ENCODE measurements at regions not wholly inside any gene's neighbourhood (a gene's known extent, or its start where the extent isn't known, plus 50 kb on each side); places are given as distances from the start of the nearest gene placed in this dataset.
"Not testable (repeated sequence)": the region's sequence is repeated elsewhere in the genome, so short reads cannot be mapped to it uniquely, and the experiment has no call there.

DNA sequence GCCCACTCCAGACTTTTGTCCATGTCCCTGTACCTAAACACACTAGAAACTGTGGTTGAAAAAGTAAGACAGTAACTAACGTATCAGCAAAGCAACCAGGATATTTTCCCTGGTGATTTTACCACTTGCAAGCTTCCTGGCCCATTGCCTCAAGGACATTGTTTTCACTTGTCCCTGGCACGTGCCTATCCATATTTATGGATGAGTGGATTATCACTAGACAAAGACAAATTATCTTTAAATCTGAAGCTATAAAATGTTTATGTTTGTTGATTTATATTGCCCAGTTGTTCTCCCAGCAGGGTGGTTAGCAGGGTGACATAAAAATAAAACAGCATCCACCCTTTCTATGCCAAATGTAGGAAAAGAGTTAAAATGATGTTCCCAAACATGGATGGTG is 93.2 kb upstream of the STEAP1 start:
- Histone ChIP-seq H3K4me2 (ENCODE audit: unreplicated experiment) (no peak overlapping the region), H3K79me2 (ENCODE audit: insufficient read depth) (no peaks in the 10 kb centered on the region), H3K27me3 (replicated peaks; ENCODE audit: insufficient read depth) (no peaks in the 10 kb centered on the region), H4K20me1 (ENCODE audit: insufficient read depth) (no peaks in the 10 kb centered on the region), H3F3A (ENCODE audit: insufficient read depth) (no peaks in the 10 kb centered on the region), H3K4me1 (ENCODE audit: insufficient read depth) (no peaks in the 10 kb centered on the region), H2AFZ (no peak overlapping the region), H3K9me2 (ENCODE audit: insufficient read depth) (no peaks in the 10 kb centered on the region), H3K27ac (no peak overlapping the region), H3K9me3 (ENCODE audit: low read depth) (no peaks in the 10 kb centered on the region), H3K36me3 (ENCODE audit: low read depth) (no peaks in the 10 kb centered on the region), H3K4me3 (no peak overlapping the region), H3K9ac (no peak overlapping the region)
- TF ChIP-seq EZH2phosphoT487 (IDR thresholded peaks at IDR 0.05; ENCODE audit: insufficient read depth, low read depth) (no peak), EZH2 (IDR thresholded peaks at IDR 0.05; ENCODE audit: insufficient read depth, poor library complexity, severe bottlenecking) (no peak)
- in situ Hi-C loops (cut with MboI) = no loop called here
- WGBS, 2 experiments (ENCODE audit: low coverage in 1 of 2, low lambda C conversion rate in 2 of 2, missing lambda C conversion rate in 2 of 2) = 5 to 7% methylated on average over 2 of the region's 2 CpGs
- DNase-seq = no peak

DNA sequence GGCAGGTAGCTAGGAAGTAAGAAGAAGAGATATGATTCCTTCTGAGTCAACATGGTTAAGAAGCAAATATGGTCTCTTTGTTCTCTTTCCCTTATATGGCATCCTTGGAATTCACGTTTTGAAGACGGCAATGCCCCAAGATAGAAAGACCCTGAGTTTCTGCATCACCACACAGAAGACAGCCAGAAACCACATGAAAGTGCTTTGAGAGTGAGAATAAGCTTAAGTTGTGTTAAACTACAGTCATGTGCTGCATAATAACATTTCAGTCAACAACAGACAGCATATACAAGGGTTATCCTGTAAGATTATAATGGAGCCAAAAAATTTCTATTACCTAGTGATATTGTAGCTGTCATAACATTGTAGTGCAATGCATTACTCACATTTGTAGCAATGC is 89.9 kb upstream of the STEAP1 start:
- in situ Hi-C loops (cut with MboI) = no loop called here
- WGBS, 2 experiments (ENCODE audit: low coverage in 1 of 2, low lambda C conversion rate in 2 of 2, missing lambda C conversion rate in 2 of 2) = 61 to 62% methylated on average over 2 of the region's 2 CpGs

DNA sequence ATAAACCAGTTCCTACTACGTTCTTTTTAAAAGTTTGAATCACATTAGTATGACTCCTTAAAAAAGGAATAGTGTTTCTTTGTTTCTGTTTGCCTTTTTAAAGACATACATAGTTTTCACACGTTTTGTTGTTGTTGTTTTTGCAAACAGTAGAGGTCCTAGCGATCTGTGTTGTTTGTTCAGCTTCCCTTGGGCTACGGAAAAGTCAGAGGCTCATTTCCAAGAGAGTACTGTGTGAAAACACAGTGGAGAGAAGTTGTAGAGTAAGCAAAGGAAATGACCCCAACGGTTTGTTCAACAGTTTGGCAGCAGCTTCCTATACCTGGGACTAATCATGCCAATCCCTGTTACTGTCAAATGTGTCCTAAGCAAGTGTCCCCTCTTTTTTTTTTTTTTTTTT is 87.1 kb upstream of the STEAP1 start:
- Histone ChIP-seq H3K4me1 (ENCODE audit: insufficient read depth) (no peaks in the 10 kb centered on the region), H2AFZ (no peak overlapping the region), H3K27ac (no peak overlapping the region), H3K4me2 (ENCODE audit: unreplicated experiment) (no peak overlapping the region), H3K4me3 (no peak overlapping the region), H3K36me3 (ENCODE audit: low read depth) (no peaks in the 10 kb centered on the region), H3K9ac (no peak overlapping the region), H3F3A (ENCODE audit: insufficient read depth) (no peaks in the 10 kb centered on the region), H3K9me2 (ENCODE audit: insufficient read depth) (no peaks in the 10 kb centered on the region), H3K27me3 (replicated peaks; ENCODE audit: insufficient read depth) (no peaks in the 10 kb centered on the region), H3K9me3 (ENCODE audit: low read depth) (no peaks in the 10 kb centered on the region), H3K79me2 (ENCODE audit: insufficient read depth) (no peaks in the 10 kb centered on the region), H4K20me1 (ENCODE audit: insufficient read depth) (no peaks in the 10 kb centered on the region)
- in situ Hi-C loops (cut with MboI) = no loop called here
- WGBS, 2 experiments (ENCODE audit: low coverage in 1 of 2, low lambda C conversion rate in 2 of 2, missing lambda C conversion rate in 2 of 2) = 9 to 12% methylated on average over 5 of the region's 5 CpGs
- no peak for DNase-seq
- TF ChIP-seq EZH2 (IDR thresholded peaks at IDR 0.05; ENCODE audit: insufficient read depth, poor library complexity, severe bottlenecking) (no peak), EZH2phosphoT487 (IDR thresholded peaks at IDR 0.05; ENCODE audit: insufficient read depth, low read depth) (no peak)

More for the DNA sequence above, 89.9 kb upstream of the STEAP1 start:
- Histone ChIP-seq H3K36me3 (ENCODE audit: low read depth) (no peaks in the 10 kb centered on the region), H3K4me3 (no peak overlapping the region), H3K9ac (no peak overlapping the region), H3K27ac (no peak overlapping the region), H3K27me3 (replicated peaks; ENCODE audit: insufficient read depth) (no peaks in the 10 kb centered on the region), H3K4me2 (ENCODE audit: unreplicated experiment) (no peak overlapping the region), H3K79me2 (ENCODE audit: insufficient read depth) (no peaks in the 10 kb centered on the region), H3F3A (ENCODE audit: insufficient read depth) (no peaks in the 10 kb centered on the region), H3K4me1 (ENCODE audit: insufficient read depth) (no peaks in the 10 kb centered on the region), H4K20me1 (ENCODE audit: insufficient read depth) (no peaks in the 10 kb centered on the region), H3K9me2 (ENCODE audit: insufficient read depth) (no peaks in the 10 kb centered on the region), H3K9me3 (ENCODE audit: low read depth) (no peaks in the 10 kb centered on the region), H2AFZ (no peak overlapping the region)
- TF ChIP-seq EZH2phosphoT487 (IDR thresholded peaks at IDR 0.05; ENCODE audit: insufficient read depth, low read depth) = no peak
- no peak for TF ChIP-seq EZH2 (IDR thresholded peaks at IDR 0.05; ENCODE audit: insufficient read depth, poor library complexity, severe bottlenecking)
- no peak for DNase-seq

DNA sequence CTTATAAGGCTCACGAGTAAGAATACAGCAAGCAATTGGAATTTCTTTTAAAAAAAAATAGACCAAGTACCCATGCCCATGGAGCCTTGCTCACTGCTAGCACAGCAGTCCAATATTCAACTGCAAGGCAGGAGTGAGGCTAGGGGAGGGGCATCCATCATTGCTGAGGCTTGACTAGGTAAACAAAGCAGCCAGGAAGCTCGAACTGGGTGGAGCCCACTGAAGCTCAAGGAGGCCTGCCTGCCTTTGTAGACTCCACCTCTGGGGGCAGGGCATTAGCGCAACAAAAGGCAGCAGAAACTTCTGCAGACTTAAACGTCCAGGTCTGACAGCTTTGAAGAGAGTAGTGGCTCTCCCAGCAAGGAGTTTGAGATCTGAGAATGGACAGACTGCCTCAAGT is 84.0 kb upstream of the STEAP1 start:
- H3K4me2 ChIP-seq (ENCODE audit: unreplicated experiment); H3K36me3 ChIP-seq (ENCODE audit: low read depth); H3K27me3 ChIP-seq (replicated peaks; ENCODE audit: insufficient read depth); H3K9me3 ChIP-seq (ENCODE audit: low read depth); H3K9me2 ChIP-seq (ENCODE audit: insufficient read depth); H4K20me1 ChIP-seq (ENCODE audit: insufficient read depth); H3K4me3 ChIP-seq; H3F3A ChIP-seq (ENCODE audit: insufficient read depth); DNase-seq; H3K9ac ChIP-seq; H3K79me2 ChIP-seq (ENCODE audit: insufficient read depth); H2AFZ ChIP-seq; H3K4me1 ChIP-seq (ENCODE audit: insufficient read depth); H3K27ac ChIP-seq; in situ Hi-C loops (cut with MboI): not testable (repeated sequence)
- WGBS, 2 experiments (ENCODE audit: low coverage in 1 of 2, low lambda C conversion rate in 2 of 2, missing lambda C conversion rate in 2 of 2) = 27 to 28% methylated on average over 4 of the region's 4 CpGs

DNA sequence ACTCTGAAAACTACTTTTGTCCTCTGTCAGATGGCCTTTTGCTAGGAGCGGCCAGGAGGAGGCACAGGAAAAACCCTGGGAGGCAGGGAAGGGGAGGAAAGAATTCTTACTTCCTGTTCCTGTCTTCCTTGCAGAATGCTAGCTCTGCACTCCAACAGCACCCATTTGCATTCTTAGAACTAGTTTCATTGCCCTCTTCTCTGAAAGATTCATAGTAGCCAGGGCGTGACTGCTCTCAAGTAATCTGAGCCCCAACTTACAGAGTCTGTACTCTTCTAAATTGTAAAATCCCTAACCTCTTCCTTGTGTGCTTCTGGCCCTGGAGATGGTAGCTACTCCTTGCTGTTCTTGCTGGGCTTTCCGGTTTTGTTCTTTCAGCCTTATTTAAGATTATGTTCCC is 75.3 kb upstream of the STEAP1 start:
- no peaks in the 10 kb centered on the region for H3K27me3 ChIP-seq (replicated peaks; ENCODE audit: insufficient read depth)
- no peaks in the 10 kb centered on the region for H3K9me2 ChIP-seq (ENCODE audit: insufficient read depth)
- in situ Hi-C loops (cut with MboI) = no loop called here
- no peaks in the 10 kb centered on the region for H3K4me1 ChIP-seq (ENCODE audit: insufficient read depth)
- no peak overlapping the region for H3K4me3 ChIP-seq
- H4K20me1 ChIP-seq (ENCODE audit: insufficient read depth) = no peaks in the 10 kb centered on the region
- H3K9me3 ChIP-seq (ENCODE audit: low read depth) = no peaks in the 10 kb centered on the region
- H3F3A ChIP-seq (ENCODE audit: insufficient read depth) = no peaks in the 10 kb centered on the region
- 41 to 54% methylated on average over 3 of the region's 3 CpGs for WGBS, 2 experiments (ENCODE audit: low coverage in 1 of 2, low lambda C conversion rate in 2 of 2, missing lambda C conversion rate in 2 of 2)
- no peaks in the 10 kb centered on the region for H3K36me3 ChIP-seq (ENCODE audit: low read depth)
- no peaks in the 10 kb centered on the region for H3K79me2 ChIP-seq (ENCODE audit: insufficient read depth)
- TF ChIP-seq EZH2phosphoT487 (IDR thresholded peaks at IDR 0.05; ENCODE audit: insufficient read depth, low read depth) (no peak), EZH2 (IDR thresholded peaks at IDR 0.05; ENCODE audit: insufficient read depth, poor library complexity, severe bottlenecking) (no peak)
- H3K4me2 ChIP-seq (ENCODE audit: unreplicated experiment) = no peak overlapping the region
- no peak overlapping the region for H3K27ac ChIP-seq
- no peak overlapping the region for H3K9ac ChIP-seq
- DNase-seq = no peak
- no peak overlapping the region for H2AFZ ChIP-seq

Measured in GM23248 (cell line).